GM18868 (cell line): ENCODE measurements at regions not wholly inside any gene's neighbourhood (a gene's known extent, or its start where the extent isn't known, plus 50 kb on each side); places are given as distances from the start of the nearest gene placed in this dataset.

Experiments used
- ATAC-seq: cut with Tn5 transposase; IDR thresholded peaks from one replicate; pipeline ENCODE4 v1.9.1; 2021; ENCODE audit warnings: mild to moderate bottlenecking, moderate library complexity; ENCODE audit not compliant: unreplicated experiment

- peak; percentile 47 for ATAC-seq
Observed at GRCh38 chr4:131810565-131810964, 1338.5 kb upstream of the PCDH10 start.
